K562 (cell line): ENCODE measurements at regions not wholly inside any gene's neighbourhood (a gene's known extent, or its start where the extent isn't known, plus 50 kb on each side); places are given as distances from the start of the nearest gene placed in this dataset.
"Not testable (repeated sequence)": the region's sequence is repeated elsewhere in the genome, so short reads cannot be mapped to it uniquely, and the experiment has no call there.

Experiments
- ATAC-seq: fragments of 200-7000 bp; cut with Tn5 transposase; 3 replicates; pipeline ENCODE4 v1.9.1; 2020; ENCODE audit warnings: moderate library complexity
- BruUV-seq: library from RNA; stranded (reverse); fragments of 400-500 nt; replicated peaks from 2 replicates; lab custom pipeline; 2021; lab: Mats Ljungman, UMichigan
- CTCF ChIA-PET: fragments of 300-600 bp; formaldehyde crosslinking; extraction: SDS; loops from one replicate; lab custom pipeline; 2021; ENCODE audit warnings: low intra/inter-chr PET ratio; lab: Yijun Ruan, JAX
- POLR2A ChIA-PET: fragments of 300-600, 350-650 bp; sonication (Branson Sonifier 250); formaldehyde crosslinking; extraction: SDS; loops from one replicate; lab custom pipeline; 2021; ENCODE audit warnings: antibody characterized with exemption, inconsistent platforms; lab: Yijun Ruan, JAX
- DNase-seq, 4 experiments: peaks; one replicate each; pipeline versions ENCODE4 v3.0.0 to v3.0.0-alpha.2; 2011 to 2018; ENCODE audit warnings: low spot score in 3 of 4, mixed read lengths in 3 of 4; ENCODE audit errors: extremely low read depth in 1 of 4
- FAIRE-seq: peaks from 2 replicates; lab custom pipeline; 2011; peaks lifted over from hg19 to GRCh38; lab: Jason Lieb, UNC
- H2AFZ ChIP-seq: 2 replicates; pipeline ENCODE4 v1.6.0; 2011; ENCODE audit warnings: low read depth, low read length, control low read depth, inconsistent platforms
- H3K27ac ChIP-seq: fragments of 200-600 bp; 3 replicates; pipeline ENCODE4 v1.8.0; 2011; ENCODE audit warnings: low read depth, mild to moderate bottlenecking, control low read depth, inconsistent platforms, low read length, moderate library complexity, mixed read lengths; ENCODE audit errors: extremely low read depth
- H3K27me3 ChIP-seq, 2 experiments: fragments of 300-600 bp in 1 of 2; 2 replicates in 1 of 2; 3 replicates in 1 of 2; pipeline versions ENCODE4 v1.6.0 to v1.8.0; 2011; ENCODE audit warnings: inconsistent platforms in 2 of 2, low read length in 2 of 2, mild to moderate bottlenecking in 1 of 2, mixed read lengths in 1 of 2, moderate library complexity in 1 of 2; ENCODE audit not compliant: control insufficient read depth in 2 of 2, insufficient read depth in 2 of 2
- H3K36me3 ChIP-seq: fragments of 300-600 bp; 3 replicates; pipeline ENCODE4 v1.8.0; 2011; ENCODE audit warnings: mild to moderate bottlenecking, low read length, inconsistent platforms; ENCODE audit not compliant: control insufficient read depth, insufficient read depth
- H3K4me1 ChIP-seq, 2 experiments: fragments of 200-600 bp in 1 of 2; replicated peaks in 1 of 2; 2 replicates in 1 of 2; 3 replicates in 1 of 2; pipeline versions ENCODE4 v1.5.1 to v1.8.0; 2011; ENCODE audit warnings: inconsistent platforms in 2 of 2, low read length in 2 of 2, mild to moderate bottlenecking in 1 of 2, mixed read lengths in 1 of 2, moderate library complexity in 1 of 2; ENCODE audit not compliant: control insufficient read depth in 2 of 2, insufficient read depth in 2 of 2
- H3K4me2 ChIP-seq: 2 replicates; pipeline ENCODE4 v1.6.1; 2011; ENCODE audit warnings: low read length, control low read depth, inconsistent platforms, mixed read lengths; ENCODE audit not compliant: insufficient read depth
- H3K4me3 ChIP-seq: fragments of 200-600 bp; sonication (generic), shearing (Covaris generic); 2 replicates; pipeline ENCODE4 v1.5.1; 2016; ENCODE audit warnings: control low read depth, inconsistent platforms
- H3K79me2 ChIP-seq: fragments of 200-600 bp; 3 replicates; pipeline ENCODE4 v1.8.0; 2011; ENCODE audit warnings: low read length, inconsistent platforms; ENCODE audit not compliant: control insufficient read depth, insufficient read depth
- H3K9ac ChIP-seq, 2 experiments: 2 replicates each; pipeline versions ENCODE4 v1.6.0 to v1.6.1; 2011; ENCODE audit warnings: low read depth in 2 of 2, low read length in 2 of 2, control low read depth in 1 of 2, inconsistent platforms in 1 of 2, mild to moderate bottlenecking in 1 of 2, mixed read lengths in 1 of 2; ENCODE audit not compliant: insufficient read depth in 1 of 2
- H3K9me1 ChIP-seq: one replicate; pipeline ENCODE4 v1.6.0; 2011; ENCODE audit warnings: inconsistent platforms, mild to moderate bottlenecking, low read length, moderate library complexity; ENCODE audit not compliant: control insufficient read depth, insufficient read depth
- H3K9me3 ChIP-seq: replicated peaks from 2 replicates; pipeline ENCODE4 v1.5.1; 2011; ENCODE audit warnings: low read depth, low read length, inconsistent platforms; ENCODE audit not compliant: control insufficient read depth, insufficient read depth
- H4K20me1 ChIP-seq: replicated peaks from 2 replicates; pipeline ENCODE4 v1.6.1; 2011; ENCODE audit warnings: low read length, inconsistent platforms, mixed read lengths; ENCODE audit not compliant: control insufficient read depth, insufficient read depth
- WGBS: fragments of 100-300 bp; shearing (Covaris generic); methylation state at CpG from one replicate; pipeline ENCODE4 v1.1.6; 2016; ENCODE audit warnings: low coverage, mixed read lengths; ENCODE audit not compliant: insufficient coverage; ENCODE audit errors: missing lambda C conversion rate; 5-methylcytosine and 5-hydroxymethylcytosine counted together
- in situ Hi-C: fragments of 300-500 bp; cut with MboI; formaldehyde crosslinking; loops from 4 replicates; pipeline ENCODE4 v1.15.0; 2018; ENCODE audit warnings: inconsistent platforms, mixed read lengths
- intact Hi-C: fragments of 100-400 bp; cut with micrococcal nuclease; formaldehyde crosslinking; loops from 2 replicates; pipeline ENCODE4 v1.14.2; 2022

DNA sequence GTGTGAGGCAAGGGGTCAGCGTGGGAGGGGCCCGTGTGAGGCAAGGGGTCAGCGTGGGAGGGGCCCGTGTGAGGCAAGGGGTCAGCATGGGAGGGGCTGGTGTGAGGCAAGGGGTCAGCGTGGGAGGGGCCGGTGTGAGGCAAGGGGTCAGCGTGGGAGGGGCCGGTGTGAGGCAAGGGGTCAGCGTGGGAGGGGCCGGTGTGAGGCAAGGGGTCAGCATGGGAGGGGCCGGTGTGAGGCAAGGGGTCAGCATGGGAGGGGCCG, 119.2 kb downstream of the SEPTIN14 start:
- not testable (repeated sequence) for H3K27ac ChIP-seq

GRCh38 chr7:55742651-55743453, 119.7 kb downstream of the SEPTIN14 start:
- BruUV-seq, in situ Hi-C loops, DNase-seq, FAIRE-seq, H3K27me3 ChIP-seq, H4K20me1 ChIP-seq, H3K4me2 ChIP-seq, H3K4me3 ChIP-seq, H3K9ac ChIP-seq, H3K9me1 ChIP-seq, H3K9me3 ChIP-seq, CTCF ChIA-PET, H3K4me1 ChIP-seq, H3K79me2 ChIP-seq, ATAC-seq, H2AFZ ChIP-seq, H3K36me3 ChIP-seq, H3K27ac ChIP-seq, POLR2A ChIA-PET: not testable (repeated sequence)
- 75% methylated on average over 20 of the region's 37 CpGs for WGBS
- intact Hi-C loops = loop anchor here (10.0 kb wide), 1 partner anchor 222 kb away; the partner anchor contains the start of gene NIPSNAP2

More for the DNA sequence above, 119.2 kb downstream of the SEPTIN14 start:
- H3K9me1 ChIP-seq, ATAC-seq, DNase-seq, POLR2A ChIA-PET, H3K4me2 ChIP-seq, BruUV-seq, CTCF ChIA-PET, H3K36me3 ChIP-seq, H3K4me1 ChIP-seq, H3K4me3 ChIP-seq, FAIRE-seq, H4K20me1 ChIP-seq, in situ Hi-C loops, H3K27me3 ChIP-seq, H3K9me3 ChIP-seq, H3K9ac ChIP-seq, H2AFZ ChIP-seq, H3K79me2 ChIP-seq: not testable (repeated sequence)
- intact Hi-C loops = loop anchor here (10.0 kb wide), 1 partner anchor 221 kb away; the partner anchor contains the start of gene NIPSNAP2
- WGBS = 24% methylated on average over 5 of the region's 12 CpGs
